RPMI7951 (cell line): ENCODE measurements at regions not wholly inside any gene's neighbourhood (a gene's known extent, or its start where the extent isn't known, plus 50 kb on each side); places are given as distances from the start of the nearest gene placed in this dataset.
"Not testable (repeated sequence)": the region's sequence is repeated elsewhere in the genome, so short reads cannot be mapped to it uniquely, and the experiment has no call there.

Experiments used
- DNase-seq: peaks from one replicate; pipeline ENCODE4 v3.0.0-alpha.2; 2012; ENCODE audit warnings: low read depth

GRCh38 chr9:93813221-93814076 is 141.7 kb downstream of the BARX1 start:
- no peak for DNase-seq

GRCh38 chr9:93812410-93812668 is 142.8 kb downstream of the BARX1 start:
- DNase-seq, result no peak

GRCh38 chr9:93810028-93810971 is 144.9 kb downstream of the BARX1 start:
- DNase-seq, result no peak

DNA sequence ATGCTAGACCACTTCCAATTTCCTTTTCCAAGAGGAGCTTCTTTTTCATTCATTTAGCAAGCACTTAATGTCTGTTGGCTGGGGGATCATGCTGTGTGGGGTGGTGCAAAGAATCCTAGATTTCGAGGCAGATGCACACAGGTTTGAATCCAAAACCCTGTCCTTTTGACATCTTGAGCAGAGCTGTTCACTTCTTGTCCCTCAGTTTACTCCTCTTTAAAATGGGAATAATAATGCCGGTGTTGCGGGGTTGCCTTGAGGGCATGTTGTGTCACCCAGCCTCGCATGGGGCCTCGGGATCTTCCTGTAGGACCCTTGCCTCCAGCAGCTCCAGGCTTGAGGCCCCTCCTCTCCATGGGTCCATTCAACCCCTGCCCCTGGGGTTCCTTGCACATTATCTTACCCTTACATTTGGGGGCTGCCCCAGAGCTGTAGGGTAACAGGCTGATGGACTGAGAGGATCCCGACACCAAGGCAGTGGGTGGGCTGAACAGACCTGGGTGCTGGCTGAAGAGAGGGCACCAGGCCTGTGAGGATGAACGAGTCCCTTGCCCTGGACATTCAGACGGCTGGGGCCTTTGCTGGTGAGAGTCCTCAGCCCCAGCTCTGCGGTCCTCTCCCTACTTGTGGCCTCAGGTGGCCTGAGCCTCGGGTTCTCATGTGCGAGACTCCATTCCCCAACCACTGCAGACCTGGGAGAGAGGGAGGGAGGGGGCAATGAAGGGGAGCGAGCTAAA is 145.8 kb downstream of the BARX1 start:
- DNase-seq, result no peak

DNA sequence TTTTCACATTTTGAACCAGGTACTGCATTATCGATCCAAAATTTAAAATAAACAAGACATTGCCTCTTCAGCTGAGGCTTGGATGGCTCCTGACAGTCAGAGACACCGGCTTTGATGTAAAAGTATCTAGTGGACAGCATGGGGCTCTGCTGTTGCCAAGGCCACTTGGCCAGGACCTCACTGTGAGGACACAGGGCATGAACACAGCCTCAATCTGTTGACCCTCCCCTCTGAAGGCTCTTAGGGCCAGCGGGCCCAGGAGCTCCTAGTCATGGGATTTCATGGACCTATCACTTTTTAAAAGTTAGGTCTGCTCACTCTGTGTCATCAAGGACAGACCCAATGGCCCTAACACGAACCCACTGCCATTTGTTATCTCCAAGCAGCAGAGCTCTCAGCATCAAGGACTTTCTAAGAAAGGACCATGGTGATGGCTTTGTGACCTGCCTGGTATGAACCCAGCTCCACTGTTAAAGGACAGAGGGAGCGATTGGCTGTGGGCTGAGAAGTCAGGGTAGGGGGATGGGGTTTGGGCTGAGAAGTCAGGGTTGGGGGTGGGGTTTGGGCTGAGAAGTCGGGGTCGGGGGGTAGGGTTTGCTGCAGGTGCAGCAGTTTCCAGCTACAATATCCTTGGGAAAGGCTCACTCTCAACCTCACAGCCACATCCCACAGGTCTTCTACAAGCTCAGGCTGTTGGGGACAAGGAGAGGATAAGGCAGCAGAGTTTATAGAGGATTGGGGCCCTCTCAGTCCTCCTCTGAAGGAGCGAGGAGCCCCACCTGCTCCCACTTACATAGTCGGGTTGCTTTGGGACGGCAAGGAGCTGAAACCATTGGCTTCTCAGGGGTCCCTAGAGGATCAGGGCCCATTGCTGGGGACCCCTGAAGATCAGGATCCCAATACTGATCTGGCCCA is 146.8 kb downstream of the BARX1 start:
- no peak for DNase-seq

DNA sequence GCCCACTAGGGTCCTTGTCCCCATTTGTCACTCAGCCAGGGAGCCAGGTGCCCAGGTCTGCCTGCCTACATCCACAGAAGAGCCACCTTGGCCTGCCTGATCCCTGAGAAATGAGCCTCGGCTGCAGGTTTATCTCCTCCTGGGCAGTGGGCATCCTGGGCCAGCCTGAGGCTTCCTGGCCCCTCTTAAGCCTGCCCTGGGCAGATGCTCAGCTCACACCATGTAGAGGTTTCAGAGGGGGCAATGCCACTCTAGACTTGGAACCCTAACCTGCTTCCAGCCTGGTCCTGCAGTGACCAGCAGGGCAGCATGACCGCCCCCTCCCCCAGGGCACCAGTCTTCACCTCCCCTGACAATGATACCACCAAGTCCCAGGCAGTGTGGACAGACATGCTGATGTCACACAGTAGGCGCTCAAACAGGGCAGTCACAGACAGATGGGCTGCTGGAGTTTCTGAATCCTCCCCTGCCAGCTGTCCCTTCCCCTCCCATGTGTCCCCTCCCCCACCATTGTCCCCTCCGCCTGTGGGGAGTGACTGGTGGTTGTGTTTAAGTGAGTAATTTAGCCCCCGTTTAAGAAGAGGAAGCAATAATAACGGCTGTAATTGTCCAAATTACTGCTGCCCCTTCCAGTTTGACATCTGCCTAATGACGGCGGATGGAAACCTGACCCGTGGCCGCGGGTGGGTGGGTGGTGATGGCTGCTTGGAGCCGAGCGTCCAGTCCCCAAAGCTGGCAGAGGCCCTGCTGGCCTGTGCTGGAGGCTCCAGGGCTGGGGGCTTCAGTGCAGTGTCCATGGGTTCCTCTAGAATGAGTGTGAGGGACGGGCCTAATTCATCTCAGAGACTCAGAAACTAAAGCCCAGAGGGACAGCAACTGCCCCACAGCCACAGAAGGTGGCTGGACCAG is 147.7 kb downstream of the BARX1 start:
- DNase-seq, result no peak

GRCh38 chr9:93801581-93802284 is 153.4 kb downstream of the BARX1 start:
- DNase-seq, result no peak

GRCh38 chr9:93801120-93801519 is 154.0 kb downstream of the BARX1 start:
- no peak for DNase-seq

DNA sequence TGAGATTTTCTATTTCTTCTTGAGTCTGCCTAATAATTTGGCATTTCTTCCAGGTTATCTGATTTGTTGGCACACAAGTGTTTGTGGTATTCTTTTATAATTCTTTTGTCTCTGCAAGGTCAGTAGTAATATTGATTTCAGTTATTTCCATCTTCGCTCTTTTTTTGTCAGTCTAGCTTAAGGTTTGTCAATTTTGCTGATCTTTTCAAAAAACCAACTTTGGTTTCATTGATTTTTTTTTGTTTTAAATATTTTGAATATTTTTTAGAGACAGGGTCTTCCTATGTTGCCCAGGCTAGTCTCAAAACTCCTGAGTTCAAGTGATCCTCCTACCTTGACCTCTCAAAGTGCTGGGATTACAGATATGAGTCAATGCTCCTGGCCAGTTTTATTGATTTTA is 162.8 kb downstream of the BARX1 start:
- DNase-seq, result no peak

- DNase-seq, result no peak
These were observed 169.0 kb downstream of the BARX1 start for GRCh38 chr9:93786204-93786603.

GRCh38 chr9:93776873-93777272 is 178.3 kb downstream of the BARX1 start:
- DNase-seq, result no peak

DNA sequence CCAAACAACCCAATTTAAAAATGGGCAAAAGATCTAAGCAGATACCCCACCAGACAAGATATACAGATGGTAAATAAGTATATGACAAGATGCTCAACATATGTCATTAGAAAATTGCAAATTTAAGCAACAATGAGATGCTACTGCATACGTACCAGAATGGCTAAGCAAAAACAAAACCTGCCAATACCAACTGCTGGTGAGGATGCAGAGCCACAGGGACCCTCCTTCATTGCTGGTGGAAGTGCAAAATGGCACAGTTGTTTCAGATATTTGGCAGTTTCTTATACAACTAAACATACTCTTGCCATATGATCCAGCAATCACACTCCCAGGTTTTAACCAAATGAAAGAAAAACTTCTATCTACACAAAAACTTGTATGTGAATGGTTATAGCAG is 178.9 kb downstream of the BARX1 start:
- DNase-seq, result no peak

- no peak for DNase-seq
These were observed 180.6 kb downstream of the BARX1 start for GRCh38 chr9:93774331-93775102.

DNA sequence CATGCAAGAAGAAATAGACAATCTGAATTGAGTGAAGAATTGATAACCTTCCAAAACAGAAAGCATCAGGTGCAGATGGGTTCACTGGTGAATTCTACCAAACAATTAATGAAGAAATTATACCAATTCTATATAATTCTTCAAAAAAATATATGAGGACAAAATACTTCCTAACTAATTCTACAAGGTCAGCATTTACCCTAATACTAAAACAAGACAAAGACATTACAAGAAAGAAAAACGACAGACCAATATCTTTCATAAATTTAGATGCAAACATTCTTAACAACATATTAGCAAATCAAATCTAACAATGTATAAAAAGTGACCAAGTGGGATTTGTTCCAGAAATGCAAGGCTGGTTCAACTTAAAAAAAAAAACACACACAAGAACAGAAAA is 183.9 kb downstream of the BARX1 start:
- DNase-seq, result no peak

GRCh38 chr9:93761822-93762221 is 185.4 kb downstream of the PHF2 start:
- no peak for DNase-seq

- DNase-seq, result no peak
These were observed 173.7 kb downstream of the PHF2 start for GRCh38 chr9:93750045-93750444.

DNA sequence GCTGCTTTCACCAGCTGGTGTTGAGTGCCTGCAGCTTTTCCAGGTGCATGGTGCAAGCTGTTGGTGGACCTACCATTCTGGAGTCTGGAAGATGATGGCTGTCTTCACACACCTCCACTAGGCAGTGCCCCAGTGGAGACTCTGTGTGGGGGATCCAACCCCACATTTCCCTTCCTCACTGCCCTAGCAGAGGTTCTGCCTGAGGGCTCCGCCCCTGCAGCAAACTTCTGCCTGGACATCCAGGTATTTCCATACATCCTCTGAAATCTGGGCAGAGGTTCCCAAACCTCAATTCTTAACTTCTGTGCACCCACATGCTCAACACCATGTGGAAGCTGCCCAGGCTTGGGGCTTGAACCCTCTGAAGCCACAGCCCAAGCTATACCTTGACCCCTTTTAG is 172.4 kb downstream of the PHF2 start:
- not testable (repeated sequence) for DNase-seq

DNA sequence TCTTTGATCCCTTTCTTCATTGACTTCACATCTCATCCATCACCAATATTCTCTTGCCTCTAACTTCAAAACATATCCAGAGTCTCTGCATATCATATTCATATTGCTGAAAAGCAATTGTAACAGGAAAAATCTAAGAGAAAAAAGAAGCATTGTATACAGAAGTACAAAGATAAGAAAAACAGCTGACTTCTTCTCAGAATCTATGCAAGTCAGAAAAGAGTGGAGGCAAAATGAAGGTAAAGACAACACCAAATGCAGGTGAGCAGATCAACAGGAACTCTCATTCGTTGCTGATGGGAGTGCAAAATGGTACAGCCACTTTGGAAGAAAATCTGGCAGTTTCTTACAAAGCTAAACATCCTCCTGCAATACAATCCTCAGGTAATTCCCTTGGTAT is 155.6 kb downstream of the PHF2 start:
- no peak for DNase-seq

GRCh38 chr9:93730648-93731047 is 154.3 kb downstream of the PHF2 start:
- DNase-seq, result no peak
